IPS-20b (cell line): ENCODE measurements at regions not wholly inside any gene's neighbourhood (a gene's known extent, or its start where the extent isn't known, plus 50 kb on each side); places are given as distances from the start of the nearest gene placed in this dataset.

ENCODE experiments used
- H3K27ac ChIP-seq: one replicate; pipeline ENCODE4 v1.5.1; 2013; ENCODE audit warnings: low read length
- H3K27me3 ChIP-seq: 2 replicates; pipeline ENCODE4 v1.6.1; 2013; ENCODE audit warnings: mild to moderate bottlenecking, low read length, inconsistent platforms; ENCODE audit not compliant: insufficient read depth
- H3K36me3 ChIP-seq: 2 replicates; pipeline ENCODE4 v1.6.1; 2013; ENCODE audit warnings: low read depth, mild to moderate bottlenecking, inconsistent platforms, low read length, moderate library complexity; ENCODE audit not compliant: insufficient read depth
- H3K4me1 ChIP-seq: 2 replicates; pipeline ENCODE4 v1.6.1; 2013; ENCODE audit warnings: mild to moderate bottlenecking, control low read depth, inconsistent platforms, low read length, moderate library complexity; ENCODE audit not compliant: insufficient read depth
- H3K4me3 ChIP-seq: 2 replicates; pipeline ENCODE4 v1.5.1; 2013; ENCODE audit warnings: mild to moderate bottlenecking, low read length, inconsistent platforms
- H3K9ac ChIP-seq: 2 replicates; pipeline ENCODE4 v1.6.1; 2013; ENCODE audit warnings: low read depth, mild to moderate bottlenecking, inconsistent platforms, low read length, moderate library complexity
- H3K9me3 ChIP-seq: 2 replicates; pipeline ENCODE4 v1.6.1; 2013; ENCODE audit warnings: mild to moderate bottlenecking, low read depth, low read length, inconsistent platforms; ENCODE audit not compliant: insufficient read depth

- H3K27ac ChIP-seq, result no peak overlapping the region
- H3K9ac ChIP-seq, result no peak overlapping the region
- H3K4me3 ChIP-seq, result no peak overlapping the region
- no peaks in the 10 kb centered on the region for H3K27me3 ChIP-seq
- no peaks in the 10 kb centered on the region for H3K9me3 ChIP-seq
- no peaks in the 10 kb centered on the region for H3K36me3 ChIP-seq
- H3K4me1 ChIP-seq, result no peaks in the 10 kb centered on the region
Measured at GRCh38 chr2:164221473-164221872, 399.8 kb downstream of the GRB14 start.

- Histone ChIP-seq H3K9ac (no peak overlapping the region), H3K9me3 (no peaks in the 10 kb centered on the region), H3K27me3 (no peaks in the 10 kb centered on the region), H3K27ac (no peak overlapping the region), H3K4me1 (peaks cover under 1% of the 10 kb centered on the region; the same call in 1 of the 2 replicates), H3K36me3 (no peaks in the 10 kb centered on the region), H3K4me3 (no peak overlapping the region)
Measured at GRCh38 chr2:164220265-164220664, 401.0 kb downstream of the GRB14 start.

GRCh38 chr2:164213916-164214315 lies 407.4 kb downstream of the GRB14 start:
- no peaks in the 10 kb centered on the region for H3K27me3 ChIP-seq
- no peak overlapping the region for H3K9ac ChIP-seq
- H3K27ac ChIP-seq, result no peak overlapping the region
- peaks cover 14% of the 10 kb centered on the region; the same call in 1 of the 2 replicates for H3K4me1 ChIP-seq
- no peak overlapping the region for H3K4me3 ChIP-seq
- no peaks in the 10 kb centered on the region for H3K36me3 ChIP-seq
- H3K9me3 ChIP-seq, result no peaks in the 10 kb centered on the region

- H3K4me1 ChIP-seq, result no peaks in the 10 kb centered on the region
- no peaks in the 10 kb centered on the region for H3K9me3 ChIP-seq
- H3K9ac ChIP-seq, result no peak overlapping the region
- no peaks in the 10 kb centered on the region for H3K36me3 ChIP-seq
- H3K27ac ChIP-seq, result no peak overlapping the region
- H3K27me3 ChIP-seq, result no peaks in the 10 kb centered on the region
- no peak overlapping the region for H3K4me3 ChIP-seq
Measured at GRCh38 chr2:164205347-164205746, 415.9 kb downstream of the GRB14 start.

DNA sequence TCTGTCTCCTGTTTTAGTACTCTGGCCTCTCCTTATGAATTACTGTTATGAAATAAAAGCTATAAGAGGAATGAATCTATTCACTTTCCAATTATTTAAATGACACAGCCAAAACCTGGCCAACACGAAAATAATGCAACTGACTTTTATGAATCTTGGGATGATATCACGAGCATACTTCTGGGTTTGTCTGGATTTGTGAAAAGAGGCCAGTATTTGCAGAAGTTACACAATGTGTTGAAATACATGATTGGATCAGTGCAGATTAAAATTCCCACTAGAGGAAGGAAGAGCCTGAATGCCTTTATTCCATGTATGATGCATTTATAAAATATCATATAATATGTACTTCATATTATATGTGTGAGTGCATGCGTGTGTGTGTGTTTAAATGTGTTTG lies 418.2 kb downstream of the GRB14 start:
- Histone ChIP-seq H3K9me3 (no peaks in the 10 kb centered on the region), H3K36me3 (no peaks in the 10 kb centered on the region), H3K9ac (no peak overlapping the region), H3K27me3 (no peaks in the 10 kb centered on the region), H3K4me3 (no peak overlapping the region), H3K4me1 (no peaks in the 10 kb centered on the region), H3K27ac (no peak overlapping the region)

DNA sequence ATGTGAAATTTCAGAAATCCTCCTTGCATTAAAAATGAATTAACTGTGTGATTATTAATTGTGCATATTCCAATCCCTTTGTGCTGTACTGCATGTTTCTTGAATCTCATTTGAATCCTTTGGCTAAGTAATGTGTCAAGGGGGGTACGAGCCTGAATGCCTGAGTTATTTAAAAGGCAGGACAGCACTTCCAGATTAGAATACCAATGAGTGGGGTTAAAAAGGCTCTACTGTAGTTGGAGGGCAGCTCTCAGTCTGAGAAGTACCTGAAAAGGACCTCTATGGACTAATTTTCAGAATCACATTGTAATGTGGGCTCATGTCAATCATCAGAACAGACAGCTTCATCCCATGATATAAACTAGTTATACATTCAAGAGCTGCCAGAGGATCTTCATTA lies 423.0 kb downstream of the GRB14 start:
- Histone ChIP-seq H3K27ac (no peak overlapping the region), H3K9ac (no peak overlapping the region), H3K9me3 (no peaks in the 10 kb centered on the region), H3K4me1 (no peaks in the 10 kb centered on the region), H3K4me3 (no peak overlapping the region), H3K36me3 (no peaks in the 10 kb centered on the region), H3K27me3 (no peaks in the 10 kb centered on the region)

DNA sequence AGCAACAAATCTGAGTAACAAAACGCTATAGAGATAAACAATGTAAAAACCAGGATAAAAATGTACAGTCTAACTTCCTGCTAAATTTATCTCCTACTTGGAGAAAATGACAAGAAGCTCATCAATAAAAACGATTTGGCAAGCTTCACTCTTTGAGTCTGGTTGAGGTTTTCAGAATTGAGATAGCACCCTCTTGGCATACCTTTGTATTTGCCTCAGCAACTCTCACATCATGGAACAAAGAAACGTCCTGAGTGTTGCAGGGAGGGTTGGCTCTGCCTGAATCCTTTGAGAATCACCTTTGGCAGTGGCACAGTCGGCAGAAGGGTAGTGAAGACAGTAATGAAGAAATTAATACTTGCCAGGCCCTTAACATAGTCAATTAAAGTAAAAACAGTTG lies 430.6 kb downstream of the GRB14 start:
- H3K27ac ChIP-seq, result no peak overlapping the region
- no peak overlapping the region for H3K4me3 ChIP-seq
- H3K9ac ChIP-seq, result no peak overlapping the region
- H3K27me3 ChIP-seq, result no peaks in the 10 kb centered on the region
- H3K4me1 ChIP-seq, result no peaks in the 10 kb centered on the region
- H3K36me3 ChIP-seq, result no peaks in the 10 kb centered on the region
- H3K9me3 ChIP-seq, result no peaks in the 10 kb centered on the region

- no peaks in the 10 kb centered on the region for H3K4me1 ChIP-seq
- no peak overlapping the region for H3K4me3 ChIP-seq
- H3K27me3 ChIP-seq, result no peaks in the 10 kb centered on the region
- H3K36me3 ChIP-seq, result no peaks in the 10 kb centered on the region
- no peaks in the 10 kb centered on the region for H3K9me3 ChIP-seq
- H3K9ac ChIP-seq, result no peak overlapping the region
- H3K27ac ChIP-seq, result no peak overlapping the region
Measured at GRCh38 chr2:164189851-164190250, 431.4 kb downstream of the GRB14 start.

- H3K4me3 ChIP-seq, result no peak overlapping the region
- H3K9ac ChIP-seq, result no peak overlapping the region
- H3K27ac ChIP-seq, result no peak overlapping the region
- no peaks in the 10 kb centered on the region for H3K9me3 ChIP-seq
- H3K27me3 ChIP-seq, result no peaks in the 10 kb centered on the region
- peaks cover 5% of the 10 kb centered on the region; the same call in 1 of the 2 replicates for H3K4me1 ChIP-seq
- no peaks in the 10 kb centered on the region for H3K36me3 ChIP-seq
Measured at GRCh38 chr2:164187121-164187520, 434.2 kb downstream of the GRB14 start.

GRCh38 chr2:164186591-164186990 lies 434.7 kb downstream of the GRB14 start:
- no peak overlapping the region for H3K4me3 ChIP-seq
- H3K27ac ChIP-seq, result no peak overlapping the region
- no peaks in the 10 kb centered on the region for H3K9me3 ChIP-seq
- H3K9ac ChIP-seq, result no peak overlapping the region
- no peaks in the 10 kb centered on the region for H3K36me3 ChIP-seq
- peaks cover 8% of the 10 kb centered on the region; the same call in 1 of the 2 replicates for H3K4me1 ChIP-seq
- no peaks in the 10 kb centered on the region for H3K27me3 ChIP-seq

GRCh38 chr2:164182116-164182627 lies 439.1 kb downstream of the GRB14 start:
- Histone ChIP-seq H3K9me3 (no peaks in the 10 kb centered on the region), H3K9ac (no peak overlapping the region), H3K36me3 (no peaks in the 10 kb centered on the region), H3K27me3 (no peaks in the 10 kb centered on the region), H3K4me3 (no peak overlapping the region), H3K27ac (no peak overlapping the region), H3K4me1 (peaks cover 8% of the 10 kb centered on the region; the same call in 1 of the 2 replicates)

DNA sequence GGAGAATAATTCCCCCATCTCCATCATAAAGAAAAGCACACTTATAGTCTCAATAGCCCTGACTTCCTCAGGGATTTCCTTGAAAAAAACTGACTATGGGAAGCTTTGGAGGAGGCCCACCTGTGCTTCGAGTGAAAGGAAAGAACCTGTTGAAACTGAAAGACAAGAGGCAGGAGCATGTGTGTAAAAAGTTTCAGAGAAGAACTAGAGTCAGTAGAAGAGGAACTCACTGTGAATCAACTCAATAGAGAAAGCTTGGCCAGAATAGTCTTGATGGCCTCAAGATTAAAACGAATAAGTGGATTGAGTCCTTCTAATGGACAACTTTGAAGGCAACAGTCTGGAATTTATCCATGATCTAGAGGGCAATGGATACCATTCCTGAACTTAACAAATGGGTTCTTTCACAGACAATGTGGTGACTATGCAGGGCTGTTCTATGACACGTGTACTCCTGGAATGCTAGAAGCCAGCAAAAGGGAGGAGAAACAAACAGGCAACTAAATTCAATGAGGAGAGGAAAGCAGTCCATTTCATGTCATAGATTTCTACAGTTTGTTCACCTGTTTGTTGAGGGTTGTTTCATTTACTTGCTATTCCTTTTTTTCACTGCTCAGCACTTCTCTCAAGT lies 442.3 kb downstream of the GRB14 start:
- Histone ChIP-seq H3K27ac (no peak overlapping the region), H3K4me1 (peaks cover 8% of the 10 kb centered on the region; the same call in 1 of the 2 replicates), H3K4me3 (no peak overlapping the region)

More for the DNA sequence above, 442.3 kb downstream of the GRB14 start:
- Histone ChIP-seq H3K27me3 (no peaks in the 10 kb centered on the region), H3K9ac (no peak overlapping the region), H3K36me3 (no peaks in the 10 kb centered on the region), H3K9me3 (no peaks in the 10 kb centered on the region; the same call in 1 of the 2 replicates)
